HG02763 (cell line): ENCODE measurements at regions not wholly inside any gene's neighbourhood (a gene's known extent, or its start where the extent isn't known, plus 50 kb on each side); places are given as distances from the start of the nearest gene placed in this dataset.
"Not testable (repeated sequence)": the region's sequence is repeated elsewhere in the genome, so short reads cannot be mapped to it uniquely, and the experiment has no call there.

Source experiments
- ATAC-seq: cut with Tn5 transposase; IDR thresholded peaks from one replicate; pipeline ENCODE4 v1.9.1; 2021; ENCODE audit warnings: mild to moderate bottlenecking, moderate library complexity; ENCODE audit not compliant: unreplicated experiment

- ATAC-seq: no peak
Measured at GRCh38 chr13:67408798-67409197, 178.7 kb upstream of the PCDH9 start.

GRCh38 chr13:67402546-67402945 is 172.4 kb upstream of the PCDH9 start:
- no peak for ATAC-seq

DNA sequence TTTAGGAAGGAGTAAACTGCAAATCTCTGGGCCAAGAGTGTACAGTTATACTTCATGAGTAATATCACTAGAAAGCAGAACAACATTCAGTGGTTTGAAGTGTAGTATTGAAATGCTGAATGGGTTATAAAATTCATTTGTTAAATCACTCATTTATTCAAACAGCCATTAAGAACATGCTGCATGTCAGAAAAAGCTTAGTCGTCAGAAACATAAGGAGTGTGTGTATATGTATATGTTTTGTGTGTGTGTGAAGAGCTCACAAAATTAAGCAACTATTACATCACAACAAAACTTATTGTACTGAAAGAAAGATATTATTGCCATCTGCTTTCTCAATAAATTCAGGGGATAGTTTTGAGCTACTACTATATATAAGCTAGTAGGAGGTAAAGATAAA is 165.4 kb upstream of the PCDH9 start:
- no peak for ATAC-seq

GRCh38 chr13:67392014-67392413 is 161.9 kb upstream of the PCDH9 start:
- no peak for ATAC-seq

DNA sequence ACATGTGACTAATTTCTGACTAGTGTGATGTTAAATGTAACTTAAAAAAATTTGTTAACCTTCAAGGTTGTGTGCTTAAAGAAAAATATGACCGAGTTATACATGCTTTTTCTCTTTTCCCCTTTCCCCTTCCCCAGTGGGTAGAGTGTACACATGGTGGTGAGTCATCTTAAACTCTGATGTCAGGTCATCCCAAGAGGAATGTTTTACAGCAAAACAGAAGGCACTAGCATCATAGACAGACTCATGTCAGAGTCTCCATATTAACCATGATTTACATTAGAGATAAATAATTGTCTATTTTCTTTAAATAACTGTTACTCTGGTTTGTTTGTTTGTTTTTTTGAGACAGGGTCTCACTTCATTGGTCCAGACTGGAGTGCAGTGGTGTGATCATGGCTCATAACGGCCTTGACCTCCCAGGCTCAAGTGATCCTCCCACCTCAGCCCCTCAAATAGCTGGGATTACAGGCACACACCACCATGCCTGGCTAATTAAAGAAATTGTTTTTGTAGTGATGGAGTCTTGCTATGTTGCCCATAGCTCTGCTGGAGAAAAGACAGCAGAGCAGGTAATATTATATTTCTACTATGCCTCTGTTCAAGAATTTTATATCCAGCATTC is 160.4 kb upstream of the PCDH9 start:
- ATAC-seq: no peak

DNA sequence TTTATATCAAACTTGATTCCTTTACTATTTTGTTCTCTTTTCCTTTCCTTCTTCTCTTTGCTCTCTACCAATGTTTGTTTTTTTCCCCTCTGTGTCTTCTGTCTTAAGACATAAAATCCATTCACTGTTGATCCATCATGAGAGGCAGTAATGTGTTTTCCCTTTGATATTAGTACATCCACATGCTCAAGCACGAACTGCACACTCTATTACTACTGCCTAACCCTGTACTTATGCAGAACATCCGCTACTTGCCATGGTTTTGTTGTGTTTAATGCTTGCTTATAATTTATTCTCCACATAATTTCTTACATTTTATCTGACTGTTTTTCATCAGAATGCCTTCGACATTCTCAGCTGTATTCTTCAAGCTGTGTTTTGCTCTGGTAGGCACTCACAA is 159.0 kb upstream of the PCDH9 start:
- no peak for ATAC-seq

GRCh38 chr13:67383109-67383757 is 153.1 kb upstream of the PCDH9 start:
- not testable (repeated sequence) for ATAC-seq

DNA sequence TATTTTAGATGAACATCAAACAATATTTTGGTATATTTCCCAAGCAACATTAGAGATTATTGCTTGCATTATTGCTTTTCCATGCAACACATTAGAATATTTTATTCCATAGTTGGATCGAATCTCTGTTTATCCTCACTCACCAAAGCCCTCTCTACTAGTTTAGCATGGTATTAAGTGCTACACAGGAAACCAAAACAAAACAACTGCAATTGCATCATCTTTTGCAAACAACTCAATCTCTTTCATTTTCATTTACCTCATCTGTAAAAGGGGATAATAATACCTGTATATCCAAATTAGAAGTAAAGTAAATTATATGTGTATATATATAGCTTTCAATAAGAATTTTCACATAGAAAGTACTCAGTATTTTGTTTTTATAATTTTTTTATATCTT is 147.8 kb upstream of the PCDH9 start:
- ATAC-seq: no peak

DNA sequence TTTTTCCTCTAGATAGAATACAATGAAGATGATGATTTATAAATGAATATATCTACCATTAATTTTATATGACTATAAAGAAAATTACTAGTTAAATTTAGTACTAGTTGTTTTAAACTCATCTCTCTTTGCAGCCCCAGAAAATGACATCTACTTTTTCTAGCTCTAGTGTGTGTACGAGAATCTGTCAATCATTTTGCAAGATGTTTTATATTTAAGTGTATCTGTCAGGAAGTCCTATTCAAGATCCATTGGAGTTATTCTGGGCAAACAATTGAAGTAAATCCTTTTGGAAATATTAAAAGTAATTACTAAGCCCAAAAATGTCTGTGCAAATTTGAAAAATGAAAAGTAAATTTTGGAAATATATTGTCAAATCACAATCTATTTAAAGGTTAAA is 144.3 kb upstream of the PCDH9 start:
- no peak for ATAC-seq

- no peak for ATAC-seq
Measured at GRCh38 chr13:67372868-67373464, 142.8 kb upstream of the PCDH9 start.

- no peak for ATAC-seq
Measured at GRCh38 chr13:67369895-67370660, 139.9 kb upstream of the PCDH9 start.

DNA sequence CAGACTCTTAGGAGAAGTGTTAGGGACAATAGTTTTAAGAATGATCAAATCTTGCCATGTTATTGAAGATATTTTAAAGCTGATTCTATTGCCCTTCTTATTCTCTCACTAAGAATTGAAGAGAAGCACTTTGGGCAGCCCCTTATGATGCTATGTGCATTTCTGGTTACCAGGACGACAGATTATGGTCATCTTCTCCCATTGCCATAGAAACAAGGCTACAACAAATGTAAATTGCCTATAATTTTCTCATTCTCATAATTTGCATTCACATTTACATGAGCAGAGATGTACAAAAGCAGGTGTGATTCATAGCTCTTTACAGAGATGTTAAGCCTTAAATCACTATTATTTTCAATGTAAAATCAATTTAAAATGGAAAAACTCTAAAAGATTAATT is 137.3 kb upstream of the PCDH9 start:
- ATAC-seq: no peak

DNA sequence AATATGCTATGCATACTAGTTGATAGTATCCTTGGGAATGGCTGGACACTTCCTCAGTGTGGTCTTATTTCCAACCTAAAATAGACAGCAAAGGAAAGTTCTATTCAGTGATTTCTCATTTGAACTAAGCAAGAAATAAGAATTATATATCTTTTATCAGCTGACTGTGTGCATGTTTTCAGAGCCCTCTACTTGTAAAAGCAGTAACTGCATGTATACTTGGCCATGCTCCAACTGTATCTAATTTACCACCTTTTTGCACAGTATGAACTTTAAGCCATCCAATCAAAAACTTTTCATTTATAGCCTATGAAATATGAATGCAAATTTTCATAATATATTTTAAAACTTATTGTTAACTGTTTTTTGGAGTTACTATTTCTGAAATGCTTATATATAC is 136.4 kb upstream of the PCDH9 start:
- ATAC-seq: no peak

- no peak for ATAC-seq
Measured at GRCh38 chr13:67355812-67356476, 125.8 kb upstream of the PCDH9 start.

DNA sequence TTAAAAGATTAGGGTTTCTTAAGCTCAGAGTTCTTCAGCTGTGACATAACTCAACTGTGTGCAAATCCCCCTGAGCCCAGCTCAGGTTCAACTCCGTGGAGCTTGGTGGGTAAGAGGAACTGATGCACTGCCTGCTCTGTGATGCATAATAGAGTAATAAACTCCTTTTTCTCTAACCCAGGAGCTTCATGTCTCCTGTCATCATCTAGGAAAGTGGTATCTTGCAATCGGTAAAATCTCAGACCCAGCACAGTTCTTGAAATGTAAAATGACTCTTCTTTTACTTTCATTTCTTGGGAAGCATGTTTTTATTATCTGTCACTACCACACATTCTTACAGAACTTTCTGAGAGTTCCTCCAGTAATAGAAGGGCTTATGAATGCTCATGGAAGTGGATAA is 123.8 kb upstream of the PCDH9 start:
- ATAC-seq: no peak

- ATAC-seq: no peak
Measured at GRCh38 chr13:67353031-67353430, 122.9 kb upstream of the PCDH9 start.

- no peak for ATAC-seq
Measured at GRCh38 chr13:67351909-67352308, 121.8 kb upstream of the PCDH9 start.

- ATAC-seq: no peak
Measured at GRCh38 chr13:67351114-67351513, 121.0 kb upstream of the PCDH9 start.

GRCh38 chr13:67343777-67344176 is 113.6 kb upstream of the PCDH9 start:
- ATAC-seq: no peak

DNA sequence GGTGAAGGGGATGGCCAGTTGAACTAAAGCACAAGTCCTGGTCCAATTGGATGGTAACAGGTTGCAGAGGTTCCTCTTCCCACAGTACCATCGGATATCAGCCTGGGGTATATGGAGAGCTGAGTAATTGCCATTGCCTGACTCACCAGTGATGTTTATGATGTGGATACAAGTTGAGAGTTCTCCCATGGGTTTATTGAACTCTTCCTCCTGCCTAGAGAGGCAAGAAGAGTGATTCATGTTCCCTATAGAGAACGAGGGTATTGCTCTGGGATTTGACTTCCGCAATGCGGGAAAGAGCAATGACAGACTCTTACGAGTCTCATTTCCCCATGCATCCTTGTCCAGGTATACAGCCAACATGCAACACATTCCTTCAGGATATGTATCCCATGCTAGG is 111.3 kb upstream of the PCDH9 start:
- no peak for ATAC-seq

DNA sequence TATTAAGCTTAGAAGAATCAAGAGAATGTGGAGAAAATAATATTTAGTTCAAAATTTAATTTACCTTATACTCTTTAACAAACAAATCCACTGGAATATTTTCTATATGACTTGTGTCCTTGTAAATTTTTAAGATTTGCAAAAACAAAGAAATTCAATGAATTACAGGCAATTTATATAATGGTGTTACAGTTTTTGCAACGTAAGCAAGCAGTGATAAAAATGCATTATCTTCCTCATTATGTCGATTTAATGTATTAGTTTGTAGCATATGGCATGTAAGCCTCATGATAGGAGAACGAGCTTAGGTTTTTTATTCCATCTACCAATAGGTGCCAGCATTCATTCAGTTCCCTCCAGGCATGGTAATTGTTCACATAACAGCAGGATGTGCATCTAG is 100.0 kb upstream of the PCDH9 start:
- no peak for ATAC-seq
